Right lobe of liver (tissue), 6 donors: ENCODE measurements at regions not wholly inside any gene's neighbourhood (a gene's known extent, or its start where the extent isn't known, plus 50 kb on each side); places are given as distances from the start of the nearest gene placed in this dataset.
A peak's percentile ranks its signal among the peaks of the same experiment; 100 is the strongest.

Source experiments
- ATAC-seq, 4 donors: fragments of 200-7000 bp; cut with Tn5 transposase; one replicate each; pipeline ENCODE4 v1.9.1; 2020; ENCODE audit warnings: mild to moderate bottlenecking in 4 of 4, moderate library complexity in 4 of 4
- DNase-seq, 3 donors: peaks; one replicate each; pipeline ENCODE4 v3.0.0-alpha.2; 2020
- H3K27ac ChIP-seq, 3 donors: fragments of 200-600 bp; one replicate each; pipeline ENCODE4 v1.8.0; 2022
- H3K27me3 ChIP-seq, 2 donors: fragments of 200-600 bp; one replicate each; pipeline ENCODE4 v1.8.0; 2022
- H3K36me3 ChIP-seq, 4 donors: fragments of 200-600 bp; sonication (generic) in 1 of 4; one replicate each; pipeline versions ENCODE4 v1.5.1 to v1.8.0; 2017 to 2022; ENCODE audit warnings: control low read depth in 1 of 4
- H3K4me1 ChIP-seq, 4 donors: fragments of 200-600 bp; sonication (generic) in 1 of 4; one replicate each; pipeline versions ENCODE4 v1.5.1 to v1.8.0; 2017 to 2022; ENCODE audit warnings: control low read depth in 1 of 4
- H3K4me3 ChIP-seq, 3 donors: fragments of 200-600 bp; one replicate each; pipeline ENCODE4 v1.8.0; 2022
- H3K9me3 ChIP-seq, 4 donors: fragments of 200-600 bp; sonication (generic) in 1 of 4; one replicate each; pipeline versions ENCODE4 v1.5.1 to v1.8.0; 2017 to 2022; ENCODE audit warnings: control low read depth in 1 of 4
- CTCF ChIP-seq, 4 donors: fragments of 200-600 bp in 3 of 4; fragments of 450-650 bp in 1 of 4; IDR thresholded peaks; one replicate each; pipeline versions ENCODE4 v1.5.1 to v1.8.0; 2016 to 2022; ENCODE audit warnings: antibody characterized with exemption in 4 of 4, mild to moderate bottlenecking in 2 of 4
- POLR2A ChIP-seq: fragments of 450-650 bp; IDR thresholded peaks from one replicate; pipeline ENCODE4 v1.6.1; 2017; ENCODE audit warnings: antibody characterized with exemption, mild to moderate bottlenecking
- WGBS: methylation state at CpG from one replicate; pipeline ENCODE4 v1.1.6; 2018; ENCODE audit warnings: low coverage, low lambda C conversion rate; ENCODE audit not compliant: insufficient coverage; ENCODE audit errors: missing lambda C conversion rate; 5-methylcytosine and 5-hydroxymethylcytosine counted together
- intact Hi-C, 2 donors: fragments of 100-400 bp; cut with DNase I; formaldehyde crosslinking; loops; one replicate each; pipeline versions ENCODE4 v1.11.2 to v1.14.1; 2022
- donor health status: DM: no; HTN: yes; CAD: no.
- donor health status: DM: no; HTN: no; CAD: no.
- donor health status: DM: no; HTN: no; CAD: no.
- donor health status: DM: no; HTN: yes; CAD: no.
- donor health status: DM: no; HTN: yes; CAD: no.

DNA sequence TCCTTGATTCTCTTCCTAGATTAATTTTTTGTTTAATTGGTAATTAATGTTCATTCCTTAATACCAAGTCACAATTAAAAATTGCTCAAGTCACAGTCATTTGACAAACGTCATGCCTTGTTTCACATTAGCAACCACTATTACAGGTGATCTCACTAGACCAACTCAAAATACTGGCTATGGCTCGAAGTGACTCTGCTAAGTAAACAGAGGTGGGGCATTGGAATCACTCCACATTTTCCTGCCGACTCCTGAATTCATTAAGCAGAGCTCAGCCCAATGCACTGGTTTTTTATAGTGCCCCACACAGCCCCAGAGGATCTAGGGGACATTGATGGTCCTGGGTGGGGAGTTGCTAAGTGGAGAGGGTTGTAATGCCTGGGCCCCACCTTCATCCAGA is 201.2 kb upstream of the NSMCE3 start:
- no peak for TF ChIP-seq POLR2A
- no peak for TF ChIP-seq CTCF (IDR thresholded peaks at IDR 0.05)
- 7% methylated on average over 3 of the region's 3 CpGs for WGBS
- no peak for DNase-seq
- Histone ChIP-seq H3K4me3 (no peak overlapping the region), H3K4me1 (peaks cover 0 to 9% (median 0%) of the 10 kb centered on the region in 4 donors), H3K36me3 (no peaks in the 10 kb centered on the region), H3K27me3 (no peaks in the 10 kb centered on the region), H3K27ac (peak overlapping the region in 1 of 3 donors; percentile 31), H3K9me3 (no peaks in the 10 kb centered on the region)
- intact Hi-C loops = no loop called here
- ATAC-seq = peak; percentile 68 to 87 (median 76)

GRCh38 chr15:29470311-29470710 is 200.7 kb upstream of the NSMCE3 start:
- ATAC-seq (peak; percentile 87 to 96 (median 94)), DNase-seq (peak; percentile 56 to 84 (median 83))
- H3K27ac ChIP-seq = peak overlapping the region in 1 of 3 donors; percentile 31
- TF ChIP-seq POLR2A = no peak
- TF ChIP-seq CTCF (IDR thresholded peaks at IDR 0.05) = no peak
- H3K9me3 ChIP-seq = no peaks in the 10 kb centered on the region
- intact Hi-C loops = no loop called here
- WGBS = 21% methylated on average over 2 of the region's 14 CpGs
- no peaks in the 10 kb centered on the region for H3K36me3 ChIP-seq
- H3K4me3 ChIP-seq = no peak overlapping the region
- H3K4me1 ChIP-seq = peaks cover 0 to 9% (median 0%) of the 10 kb centered on the region in 4 donors
- H3K27me3 ChIP-seq = no peaks in the 10 kb centered on the region

- DNase-seq (no peak), ATAC-seq (no peak)
- Histone ChIP-seq H3K36me3 (no peaks in the 10 kb centered on the region), H3K27ac (no peak overlapping the region), H3K9me3 (no peaks in the 10 kb centered on the region), H3K27me3 (no peaks in the 10 kb centered on the region), H3K4me1 (peaks cover 0 to 9% (median 0%) of the 10 kb centered on the region in 4 donors), H3K4me3 (no peak overlapping the region)
- intact Hi-C loops = no loop called here
- TF ChIP-seq CTCF (IDR thresholded peaks at IDR 0.05) = no peak
- no peak for TF ChIP-seq POLR2A
- WGBS = 53% methylated on average over 7 of the region's 10 CpGs
Measured at GRCh38 chr15:29468899-29469298, 199.3 kb upstream of the NSMCE3 start.

- intact Hi-C loops = no loop called here
- ATAC-seq (no peak), DNase-seq (no peak)
- H3K4me1 ChIP-seq = peaks cover 0 to 9% (median 0%) of the 10 kb centered on the region in 4 donors
- no peak overlapping the region for H3K4me3 ChIP-seq
- H3K27ac ChIP-seq = no peak overlapping the region
- no peaks in the 10 kb centered on the region for H3K27me3 ChIP-seq
- no peak for TF ChIP-seq CTCF (IDR thresholded peaks at IDR 0.05)
- TF ChIP-seq POLR2A = no peak
- H3K9me3 ChIP-seq = no peaks in the 10 kb centered on the region
- H3K36me3 ChIP-seq = no peaks in the 10 kb centered on the region
- WGBS = 74% methylated on average over 4 of the region's 4 CpGs
Measured at GRCh38 chr15:29467091-29467490, 197.5 kb upstream of the NSMCE3 start.

DNA sequence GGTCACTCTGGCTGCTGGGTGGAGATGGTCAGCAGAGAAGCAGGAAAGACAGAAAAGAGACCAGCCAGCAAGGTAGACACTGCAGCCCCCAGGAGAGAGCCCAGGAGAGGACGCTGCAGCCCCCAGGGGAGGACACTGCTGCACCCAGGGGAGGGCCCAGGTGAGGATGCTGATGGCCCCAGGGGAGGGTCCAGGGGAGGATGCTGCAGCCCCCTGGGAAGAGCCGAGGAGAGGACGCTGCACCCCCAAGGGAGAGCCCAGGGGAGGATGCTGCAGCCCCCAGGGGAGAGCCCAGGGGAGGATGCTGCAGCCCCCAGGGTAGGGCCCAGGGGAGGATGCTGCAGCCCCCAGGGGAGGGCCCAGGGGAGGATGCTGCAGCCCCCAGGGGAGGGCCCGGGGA is 196.7 kb upstream of the NSMCE3 start:
- TF ChIP-seq CTCF (IDR thresholded peaks at IDR 0.05) (no peak), POLR2A (no peak)
- Histone ChIP-seq H3K4me3 (no peak overlapping the region), H3K27me3 (no peaks in the 10 kb centered on the region), H3K36me3 (no peaks in the 10 kb centered on the region), H3K27ac (no peak overlapping the region), H3K4me1 (peaks cover 0 to 9% (median 0%) of the 10 kb centered on the region in 4 donors), H3K9me3 (no peaks in the 10 kb centered on the region)
- WGBS = no CpG with 5 or more reads among the region's 4 CpGs
- DNase-seq (peak in 1 of 3 donors; percentile 14), ATAC-seq (no peak)
- intact Hi-C loops = no loop called here
